ENCODE measurements at regions not wholly inside any gene's neighbourhood (a gene's known extent, or its start where the extent isn't known, plus 50 kb on each side); places are given as distances from the start of the nearest gene placed in this dataset.

GRCh38 chr7:156192921-156193320, 380.7 kb upstream of the SHH start:
- TF ChIP-seq CTCF (IDR thresholded peaks at IDR 0.05) (no peak), POLR2A (IDR thresholded peaks at IDR 0.05) (no peak), POLR2AphosphoS5 (IDR thresholded peaks at IDR 0.05) (no peak)

Data from breast epithelium (tissue), 3 donors.